CD4-positive, alpha-beta T cell treated with Interleukin-21 for 1 hour (primary cell): ENCODE measurements at regions not wholly inside any gene's neighbourhood (a gene's known extent, or its start where the extent isn't known, plus 50 kb on each side); places are given as distances from the start of the nearest gene placed in this dataset.
A peak's percentile ranks its signal among the peaks of the same experiment; 100 is the strongest.

Source experiments
- DNase-seq: peaks from one replicate; pipeline ENCODE4 v3.0.0-alpha.2; 2020

DNA sequence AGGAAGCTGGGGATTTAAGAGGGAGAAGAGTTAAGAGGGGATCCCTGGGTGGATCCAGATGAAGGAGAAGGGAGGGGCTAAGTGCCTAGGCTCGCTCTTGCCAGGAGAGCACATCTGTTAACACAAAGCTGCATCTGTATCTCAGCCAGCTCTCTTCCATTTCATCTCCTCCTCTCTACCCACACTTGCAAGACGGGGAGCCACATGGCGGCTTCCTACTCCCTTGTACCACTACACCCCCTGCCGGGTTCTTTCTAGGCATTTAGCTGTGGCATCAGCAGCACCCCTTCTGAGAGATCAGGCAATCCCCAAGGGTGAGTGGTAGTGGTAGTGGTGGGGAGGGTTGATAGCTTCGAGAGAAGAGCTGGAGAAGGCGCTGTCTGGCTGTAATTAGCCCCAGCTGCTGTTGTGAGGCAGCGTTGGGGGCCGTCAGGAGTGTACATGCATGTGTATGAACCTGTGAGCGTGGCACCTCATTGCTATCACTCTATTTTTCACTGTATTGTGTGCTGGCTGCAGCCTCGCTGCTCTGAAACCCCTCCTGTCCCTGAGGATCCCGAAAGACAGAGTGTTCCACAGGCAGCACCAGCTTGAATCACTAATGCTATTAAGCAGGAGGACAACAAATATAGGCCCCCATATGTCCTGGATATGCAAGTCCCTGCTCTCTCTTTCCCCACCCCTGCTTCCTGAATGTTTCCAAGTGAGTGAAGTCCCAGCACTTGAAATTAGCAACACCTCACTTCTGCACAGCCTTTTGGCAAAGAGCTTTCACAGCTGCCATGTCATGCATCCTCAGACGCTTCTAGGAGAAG lies 73.7 kb downstream of the RTL9 start:
- no peak for DNase-seq

DNA sequence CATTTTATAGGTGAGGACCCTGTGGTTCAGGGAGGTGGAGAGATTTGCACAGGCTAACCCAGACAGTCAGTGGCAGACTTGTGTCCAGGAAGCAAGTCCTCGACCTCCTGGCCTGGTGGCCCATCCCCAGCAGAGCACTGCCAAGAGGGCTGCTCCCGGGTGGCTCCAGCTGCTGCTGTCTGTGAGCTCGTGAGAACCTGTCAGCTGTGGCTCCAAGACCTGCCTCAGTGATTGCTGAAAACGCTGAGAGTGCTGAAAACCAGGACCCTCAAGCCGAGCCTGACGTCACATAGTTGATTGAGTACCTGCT lies 74.2 kb downstream of the RTL9 start:
- no peak for DNase-seq

DNA sequence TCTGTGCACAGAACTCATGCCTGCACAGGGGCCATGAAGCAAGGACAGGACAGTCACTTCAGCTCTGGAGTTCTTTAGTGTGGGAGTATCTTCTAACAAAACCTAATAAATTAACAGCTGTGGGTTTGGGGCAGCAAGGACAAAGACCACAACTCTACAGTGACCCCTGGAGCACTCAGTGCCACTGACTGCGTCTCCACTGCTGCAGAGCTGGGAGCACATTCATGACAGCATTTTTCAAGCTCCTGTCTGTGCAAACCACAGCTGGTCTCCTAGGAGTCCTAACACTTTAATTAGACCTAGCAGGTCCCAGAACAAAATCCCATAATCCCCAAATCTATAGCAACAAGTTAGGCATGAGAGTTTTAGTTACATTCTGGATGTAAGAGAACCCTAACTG lies 76.5 kb downstream of the RTL9 start:
- DNase-seq: no peak

DNA sequence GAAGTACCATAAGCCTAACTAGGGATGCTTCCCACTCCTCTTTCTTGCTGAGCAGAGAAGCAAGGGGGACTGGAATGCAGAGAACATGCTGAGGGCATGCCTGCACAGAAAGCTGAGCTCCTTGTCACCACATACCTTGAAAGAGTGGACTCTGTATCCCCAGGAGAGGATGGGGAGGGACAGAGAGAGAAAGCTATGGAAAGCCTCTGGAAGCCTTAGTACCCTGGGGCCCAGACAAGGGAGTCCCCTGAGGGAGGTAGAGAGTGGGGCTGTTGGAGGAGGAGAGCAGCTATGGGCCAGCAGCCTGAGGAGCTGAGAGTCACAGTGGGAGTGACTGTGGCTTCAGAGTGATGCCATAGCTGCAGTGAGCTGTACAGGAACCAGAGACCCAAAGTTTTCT lies 77.9 kb downstream of the RTL9 start:
- DNase-seq: no peak

DNA sequence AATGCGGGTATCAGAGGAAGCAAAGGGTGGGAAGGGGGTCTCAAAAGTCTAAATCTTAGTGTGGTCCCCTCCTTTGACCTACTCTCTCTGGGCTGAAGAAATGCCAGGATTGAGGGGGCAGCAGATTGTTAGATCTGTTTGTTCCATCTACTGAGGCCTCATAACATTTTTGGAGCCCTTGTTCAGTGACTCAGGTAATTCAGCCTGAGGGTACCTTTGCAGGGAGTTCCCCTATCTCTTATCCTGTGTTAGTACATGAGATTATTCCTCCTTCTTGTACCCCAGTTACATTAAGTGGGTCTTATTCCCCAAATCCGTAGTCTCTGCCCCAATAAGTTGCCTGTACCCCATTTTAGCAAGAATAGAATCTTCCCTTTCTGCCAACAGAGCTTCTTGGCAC lies 79.0 kb downstream of the RTL9 start:
- no peak for DNase-seq

DNA sequence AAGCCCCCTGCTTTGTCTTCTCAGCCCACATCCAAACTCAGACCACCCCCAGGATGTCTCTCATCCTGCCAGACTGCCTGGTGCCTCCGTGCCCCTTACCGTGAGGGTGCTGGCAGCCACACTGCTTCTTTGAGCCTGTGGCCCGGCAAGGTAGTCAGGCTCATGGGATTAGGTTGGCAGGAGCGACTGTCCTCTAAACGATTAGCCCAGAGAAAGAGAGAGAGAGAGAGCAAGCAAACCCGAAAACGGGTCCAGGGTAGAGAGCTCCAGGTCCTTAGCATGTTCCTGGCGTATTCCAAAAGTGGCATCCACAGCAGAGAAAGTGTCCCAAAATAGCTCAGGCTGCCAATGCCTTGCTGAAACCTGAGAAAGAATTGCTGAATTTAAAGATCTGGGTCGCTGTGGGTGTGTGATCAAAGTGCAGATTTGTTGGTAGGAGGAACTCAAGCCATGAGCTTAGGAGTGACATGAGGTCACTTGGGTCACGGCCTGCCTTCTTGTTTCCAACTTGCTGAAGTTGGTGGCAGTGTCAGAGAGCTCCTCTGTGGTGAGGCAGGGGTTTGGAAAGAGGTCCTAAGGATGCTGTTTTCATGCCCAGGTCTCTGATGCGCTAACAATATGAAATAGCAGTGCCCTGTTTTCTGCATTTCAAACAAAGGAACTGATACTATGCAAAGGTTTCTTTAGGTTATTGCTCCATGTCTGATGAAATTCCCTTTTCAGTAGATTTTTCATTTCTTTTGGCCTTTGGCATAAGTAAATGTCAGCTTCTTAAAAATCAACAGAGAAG lies 81.6 kb downstream of the RTL9 start:
- no peak for DNase-seq

DNA sequence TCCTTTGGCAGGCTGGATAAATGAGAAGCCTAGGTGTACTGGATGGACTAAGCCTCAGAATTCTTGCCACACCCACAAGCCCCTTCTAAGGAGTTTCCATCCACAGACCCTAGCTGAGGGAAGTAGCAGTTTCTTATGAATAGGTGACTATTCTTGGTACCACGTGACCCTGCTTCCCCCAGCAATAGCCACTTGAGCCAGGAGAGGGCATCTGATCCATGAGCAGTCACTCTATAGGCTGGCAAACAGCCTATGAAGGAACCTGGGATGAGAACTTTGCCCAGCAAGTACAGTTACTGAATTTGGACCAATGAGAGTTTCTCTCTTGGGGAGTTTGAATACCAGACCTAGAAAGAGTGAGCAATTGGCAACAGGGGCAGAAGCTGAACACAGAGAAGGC lies 84.0 kb downstream of the RTL9 start:
- no peak for DNase-seq

DNA sequence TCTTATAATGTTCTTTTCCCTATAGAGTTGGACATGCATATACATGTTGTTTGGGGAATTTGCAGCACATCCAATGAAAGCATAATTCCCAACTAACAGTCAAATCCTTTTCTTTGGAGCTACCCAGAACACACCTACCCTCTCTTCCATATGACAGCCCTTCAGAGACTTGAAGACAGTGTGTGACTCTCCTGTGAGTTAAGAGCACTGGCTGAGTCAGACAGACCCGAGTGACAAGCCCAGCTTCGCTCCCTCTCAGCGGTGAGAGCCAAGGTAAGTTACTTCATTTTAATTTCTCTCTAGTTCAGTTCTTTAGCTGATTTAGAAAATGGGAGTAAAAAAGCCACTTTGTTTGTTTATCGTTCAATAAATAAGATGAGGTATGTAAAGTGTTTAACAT lies 86.3 kb downstream of the RTL9 start:
- no peak for DNase-seq

DNA sequence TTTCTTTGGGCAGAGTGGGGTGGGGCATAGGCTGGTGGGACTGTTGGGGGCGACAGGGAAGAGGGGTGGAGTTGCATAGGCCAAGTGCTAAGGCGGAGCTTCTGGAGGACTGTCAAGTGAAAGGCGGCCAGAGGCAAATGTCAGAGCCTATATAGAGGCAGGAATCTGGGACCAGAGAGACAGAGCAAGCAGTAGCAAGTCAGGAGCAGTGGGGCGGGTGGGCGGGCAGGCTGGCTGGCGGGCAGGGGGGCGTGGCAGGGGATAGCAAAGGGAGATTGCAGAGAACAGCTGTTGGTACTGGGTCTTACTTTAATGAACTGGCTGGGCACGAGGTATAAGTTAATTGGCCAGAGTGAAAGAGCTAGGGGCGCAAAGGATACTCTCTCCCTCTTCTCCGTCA lies 89.8 kb downstream of the RTL9 start:
- no peak for DNase-seq

DNA sequence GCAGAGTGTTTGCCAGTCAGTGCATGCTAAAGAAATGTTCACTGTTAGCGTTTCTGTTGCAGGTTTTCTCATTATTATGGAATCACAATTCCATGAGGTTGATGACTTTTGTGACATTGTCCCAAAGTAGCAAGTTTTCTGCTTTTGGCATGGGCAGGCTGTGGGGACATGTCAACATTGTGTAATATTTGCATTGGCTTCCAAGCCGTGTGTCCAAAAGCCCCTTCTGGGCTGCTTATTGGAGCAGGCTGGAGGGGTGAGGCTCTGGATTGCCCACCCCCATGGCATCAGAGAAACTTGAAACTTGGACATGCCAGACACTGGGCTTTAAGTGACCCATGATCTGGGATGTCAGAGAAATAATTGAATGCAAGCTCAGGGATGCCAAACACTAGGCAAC lies 90.7 kb downstream of the RTL9 start:
- no peak for DNase-seq

DNA sequence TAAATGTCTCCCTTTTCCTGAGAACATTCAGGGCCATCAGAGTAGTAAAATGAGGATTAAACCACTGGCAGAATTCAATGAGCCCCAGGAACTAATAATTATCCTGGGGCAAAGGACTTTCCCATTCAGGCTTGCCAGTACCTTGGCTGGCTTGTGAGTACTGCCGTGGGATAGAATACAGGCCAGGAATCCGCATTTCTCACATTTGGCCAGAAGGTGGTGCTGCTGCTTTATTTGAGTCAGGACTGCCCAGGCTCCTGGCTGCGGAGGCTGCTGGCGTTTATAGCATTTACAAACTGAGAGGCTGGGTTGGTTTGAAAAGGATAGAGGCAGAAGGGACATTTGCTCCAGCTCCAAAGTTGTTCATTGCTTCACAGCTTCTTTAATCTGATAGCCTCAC lies 91.4 kb downstream of the RTL9 start:
- DNase-seq: peak; percentile 51

DNA sequence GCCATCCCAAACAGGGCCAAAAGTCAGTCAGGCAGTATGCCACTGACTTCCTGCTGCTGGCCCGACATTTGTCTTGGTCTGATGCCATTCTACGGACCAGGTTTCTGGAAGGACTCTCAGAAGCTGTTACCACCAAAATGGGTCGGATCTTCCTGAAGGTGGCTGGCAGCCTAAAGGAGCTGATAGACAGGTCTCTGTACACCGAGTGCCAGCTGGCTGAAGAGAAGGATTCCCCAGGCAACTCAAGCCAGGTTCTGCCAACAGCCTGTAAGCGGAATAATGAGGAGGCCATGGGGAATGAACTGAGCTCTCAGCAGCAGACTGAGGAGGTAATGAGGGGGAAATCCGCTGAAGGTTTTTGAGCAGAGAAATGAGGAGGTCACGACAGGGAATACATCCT lies 95.7 kb downstream of the RTL9 start:
- DNase-seq: no peak

DNA sequence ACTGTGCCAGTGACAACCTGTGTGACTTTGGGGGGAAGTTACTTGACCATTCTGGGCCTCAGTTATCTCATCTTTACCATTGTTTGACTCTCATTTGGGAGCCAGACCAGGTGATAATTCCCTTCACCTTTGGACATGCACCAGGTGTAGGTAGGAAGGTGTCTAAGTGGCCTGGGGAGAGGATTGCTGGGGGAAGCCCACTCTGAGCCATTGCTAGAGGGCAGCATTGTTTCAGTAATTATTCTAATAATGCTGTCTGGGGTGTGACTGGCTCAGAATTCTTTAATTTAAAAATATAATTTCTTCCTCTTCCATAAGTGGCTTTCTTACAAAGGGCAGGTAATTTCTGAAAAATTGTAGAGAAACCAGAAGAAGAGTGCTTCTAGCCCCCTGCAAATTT lies 104.3 kb downstream of the RTL9 start:
- DNase-seq: no peak

DNA sequence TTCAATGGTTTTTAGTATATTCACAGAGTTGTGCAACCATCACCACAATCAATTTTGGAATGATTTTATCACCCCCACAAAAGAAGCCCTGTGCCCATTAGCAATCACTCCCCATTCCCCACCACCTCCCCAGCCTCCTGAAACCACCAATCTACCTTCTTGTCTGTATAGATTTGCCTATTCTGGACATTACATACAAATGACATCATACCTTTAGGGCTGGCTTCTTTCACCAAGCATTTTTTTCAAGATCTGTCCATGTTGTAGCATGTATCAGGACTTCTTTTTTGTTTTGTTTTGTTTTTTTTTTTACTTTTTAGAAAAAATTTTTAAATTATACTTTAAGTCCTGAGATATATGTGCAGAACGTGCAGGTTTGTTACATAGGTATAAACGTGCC lies 108.1 kb downstream of the RTL9 start:
- no peak for DNase-seq

DNA sequence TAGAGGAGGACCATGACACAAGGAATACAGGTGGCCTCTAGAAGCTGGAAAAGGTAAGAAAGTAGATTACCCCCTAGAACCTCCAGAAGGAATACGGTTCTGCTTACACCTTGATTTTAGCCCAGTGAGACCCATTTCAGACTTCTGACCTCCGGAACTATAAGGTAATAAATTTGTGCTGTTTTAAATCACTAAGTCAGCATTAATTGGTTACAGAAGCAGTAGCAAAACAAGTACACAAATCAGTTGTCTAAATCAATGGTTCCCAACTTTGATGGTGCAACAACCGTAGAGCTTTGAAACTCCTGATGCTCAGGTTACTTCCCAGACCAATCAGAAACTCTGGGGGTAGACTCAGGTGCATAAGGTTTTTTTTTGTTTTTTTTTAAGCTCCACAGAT lies 113.6 kb downstream of the RTL9 start:
- DNase-seq: no peak

DNA sequence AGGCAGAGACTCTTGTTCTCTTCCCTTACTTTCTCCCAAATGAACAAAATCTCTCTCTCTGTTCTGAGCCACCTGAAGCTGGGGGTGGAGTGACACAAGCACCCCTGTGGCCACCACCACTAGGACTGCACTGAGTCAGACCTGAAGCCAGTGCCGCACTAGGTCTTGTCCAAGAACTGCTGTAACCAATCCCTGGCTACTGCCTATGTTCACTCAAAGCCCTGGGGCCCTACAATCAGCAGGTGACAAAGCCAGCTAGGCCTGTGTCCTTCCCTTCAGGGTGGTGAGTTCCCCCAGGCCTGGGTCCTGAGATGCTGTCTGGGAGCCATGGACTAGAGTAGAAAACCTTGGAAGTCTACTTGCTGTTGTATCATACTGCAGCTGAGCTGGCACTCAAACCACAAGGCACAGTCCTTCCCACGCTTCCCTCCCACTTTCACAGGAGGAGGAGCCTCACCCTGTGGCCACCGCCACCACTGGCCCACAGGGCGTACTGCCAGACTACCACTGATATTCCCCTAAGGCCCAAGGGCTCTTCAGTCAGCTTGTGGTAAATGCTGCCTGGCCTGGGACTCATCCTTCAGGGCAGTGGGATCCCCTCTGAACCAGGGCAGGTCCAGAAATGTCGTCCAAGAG lies 119.1 kb downstream of the RTL9 start:
- no peak for DNase-seq

DNA sequence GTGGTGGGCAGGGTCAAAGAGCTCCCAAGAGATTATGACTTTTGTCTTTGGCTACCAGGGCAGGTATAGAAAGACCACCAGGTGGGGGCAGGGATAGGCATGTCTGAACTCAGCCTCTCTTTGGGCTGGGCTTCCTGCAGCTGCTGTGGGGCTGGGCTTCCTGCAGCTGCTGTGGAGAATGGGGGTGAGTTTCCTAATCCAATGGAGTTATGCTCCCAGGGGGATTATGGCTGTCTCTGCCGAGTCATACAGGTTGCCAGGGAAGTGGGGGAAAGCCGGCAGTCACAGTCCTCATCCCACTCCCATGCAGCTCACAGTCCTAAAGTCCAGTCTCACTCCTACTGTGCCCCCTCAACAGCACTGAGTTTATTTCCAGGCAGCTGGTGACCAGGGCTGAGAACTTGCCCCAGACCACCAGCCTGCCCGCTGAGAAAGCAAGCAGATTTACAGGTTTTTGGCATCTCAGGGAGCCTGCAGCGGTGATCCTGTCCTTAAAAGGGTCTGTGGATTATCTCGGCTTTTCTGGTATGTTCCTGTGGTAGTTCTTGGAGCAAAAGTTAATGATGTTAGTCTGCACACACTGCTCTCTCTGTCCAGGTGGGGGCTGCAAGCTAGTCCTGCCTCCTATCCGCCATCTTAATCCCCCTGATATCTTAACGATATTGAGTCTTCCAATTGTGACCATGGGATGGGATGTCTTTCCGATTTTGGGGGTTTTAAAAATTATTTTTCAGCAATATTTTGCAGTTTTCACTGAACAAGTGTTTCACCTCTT lies 133.4 kb downstream of the RTL9 start:
- no peak for DNase-seq

DNA sequence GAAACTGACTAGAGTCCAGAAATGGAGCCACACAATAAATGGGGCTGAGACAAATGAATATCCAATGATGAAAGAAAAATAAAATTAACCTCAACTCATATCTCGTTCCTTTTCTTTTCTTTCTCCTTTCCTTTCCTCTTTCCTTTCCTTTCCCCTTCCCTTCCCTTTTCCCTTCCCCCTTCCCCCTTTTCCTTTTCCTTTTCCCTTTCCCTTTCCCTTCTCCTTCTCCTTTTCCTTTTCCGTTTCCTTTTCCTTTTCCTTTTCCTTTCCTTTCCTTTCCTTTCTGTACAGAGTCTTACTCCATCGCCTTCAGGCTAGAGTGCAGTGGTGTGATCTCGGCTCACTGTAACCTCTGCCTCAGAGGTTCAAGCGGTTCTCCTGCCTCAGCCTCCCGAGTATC lies 146.3 kb downstream of the RTL9 start:
- DNase-seq: no peak

DNA sequence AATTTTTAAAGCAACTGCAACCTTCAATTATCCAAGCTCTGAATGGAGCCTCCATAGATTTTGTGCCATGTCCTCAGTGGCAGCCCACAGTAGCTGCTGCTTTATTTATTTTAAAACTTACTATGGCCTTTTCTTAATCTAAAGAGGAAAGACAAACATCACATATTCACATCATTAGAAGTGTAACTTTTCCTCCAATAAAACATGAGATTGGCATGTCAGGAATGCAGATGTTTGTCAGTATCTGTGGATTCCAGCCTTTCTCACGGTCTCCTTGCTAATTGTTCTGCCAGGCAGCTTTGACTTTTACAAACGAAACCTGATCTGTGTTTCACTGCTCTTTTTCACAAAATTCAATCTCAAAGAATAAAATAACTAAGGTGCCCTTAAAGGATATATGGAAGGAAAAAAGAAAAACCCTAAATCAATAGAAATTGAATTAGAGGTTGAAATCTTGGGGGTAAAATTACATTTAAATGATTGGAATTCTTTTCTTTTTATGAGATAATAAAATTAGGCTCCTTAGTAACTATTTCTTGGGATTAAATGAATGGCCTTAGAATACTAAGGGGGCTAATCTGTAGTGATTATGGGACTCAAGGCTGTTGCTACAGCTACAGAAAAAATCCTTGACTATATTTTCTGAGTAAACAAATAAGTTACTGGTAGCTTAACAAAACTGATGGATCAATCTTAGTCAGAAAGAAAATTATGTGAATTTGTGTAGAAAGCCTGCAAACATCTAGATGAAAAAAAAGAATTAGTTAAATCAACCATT lies 151.3 kb downstream of the RTL9 start:
- DNase-seq: no peak

DNA sequence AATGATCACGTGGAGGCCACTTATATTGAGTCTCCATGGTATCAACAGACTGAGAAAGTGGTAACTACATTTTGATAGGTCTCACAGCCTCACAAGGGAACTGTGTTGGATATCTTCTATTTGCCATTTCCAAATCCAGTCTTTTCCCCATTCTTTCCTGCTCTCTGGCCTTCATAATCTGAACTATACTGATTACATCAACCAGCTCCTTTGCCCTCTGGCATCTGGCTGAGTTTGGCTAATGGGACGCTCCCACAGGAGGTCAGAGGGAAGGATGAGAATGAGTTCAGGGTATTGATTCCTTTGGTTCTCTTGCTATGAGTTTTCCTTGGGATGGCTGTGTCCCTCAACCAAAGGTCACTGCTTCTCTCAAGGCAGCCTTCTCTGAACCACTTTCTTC lies 152.6 kb downstream of the RTL9 start:
- DNase-seq: no peak

DNA sequence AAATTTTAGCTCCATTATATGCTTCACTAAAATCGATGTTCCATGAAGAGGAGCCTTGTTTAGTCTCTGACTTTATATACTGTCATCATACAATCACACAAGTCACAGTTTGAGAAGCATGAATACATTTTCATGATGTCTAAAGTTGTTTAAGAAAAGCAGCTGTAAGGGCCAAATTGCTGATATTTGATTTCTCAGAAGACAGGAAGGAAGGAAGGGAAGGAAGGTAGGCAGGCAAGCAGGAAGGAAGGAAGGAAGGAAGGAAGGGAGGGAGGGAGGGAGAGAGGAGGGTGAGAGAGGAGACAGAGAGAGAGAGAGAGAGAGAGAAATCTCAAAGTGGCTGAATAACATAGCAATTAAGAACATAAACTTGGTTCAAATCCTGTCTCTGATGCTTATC lies 153.7 kb downstream of the RTL9 start:
- no peak for DNase-seq

DNA sequence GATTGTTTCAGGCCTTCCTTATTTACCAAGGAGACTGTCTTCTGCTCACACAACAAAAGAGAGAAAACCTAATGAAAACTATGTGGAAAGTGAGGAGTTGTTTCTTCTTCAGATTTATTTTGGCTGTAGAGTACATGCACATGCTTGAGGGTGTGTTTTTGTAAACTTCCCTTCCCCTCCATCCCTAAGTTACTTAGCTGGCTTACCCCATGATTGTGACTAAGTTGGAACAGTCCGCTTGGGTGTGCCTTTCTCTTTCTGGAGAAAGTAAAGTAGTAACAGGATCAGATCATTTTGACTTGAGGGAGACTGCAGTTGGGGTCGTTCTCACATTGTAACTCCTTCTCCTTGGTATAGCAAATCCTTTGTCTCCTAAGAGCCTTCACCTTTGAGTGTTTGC lies 155.9 kb downstream of the RTL9 start:
- no peak for DNase-seq

DNA sequence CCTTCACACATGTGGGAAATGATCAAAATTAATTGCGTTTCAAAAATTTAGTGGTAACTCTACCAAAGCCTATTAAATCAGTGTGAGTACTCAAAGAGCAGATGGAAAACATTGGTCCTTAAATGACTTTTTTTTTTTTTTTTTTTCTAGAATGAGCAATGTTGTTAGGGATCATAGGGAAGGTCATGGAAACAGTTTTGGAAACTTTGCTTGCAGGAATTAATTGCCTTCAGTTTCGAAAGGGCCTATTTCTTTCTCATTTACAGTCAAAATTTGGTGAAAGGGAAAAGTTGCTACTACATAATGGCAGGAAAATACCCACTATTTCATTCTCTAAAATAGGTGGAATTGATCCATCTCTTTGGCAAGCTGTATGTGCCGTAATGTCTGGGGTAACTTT lies 160.9 kb downstream of the RTL9 start:
- DNase-seq: no peak
